ENCODE measurements at regions not wholly inside any gene's neighbourhood (a gene's known extent, or its start where the extent isn't known, plus 50 kb on each side); places are given as distances from the start of the nearest gene placed in this dataset.

DNA sequence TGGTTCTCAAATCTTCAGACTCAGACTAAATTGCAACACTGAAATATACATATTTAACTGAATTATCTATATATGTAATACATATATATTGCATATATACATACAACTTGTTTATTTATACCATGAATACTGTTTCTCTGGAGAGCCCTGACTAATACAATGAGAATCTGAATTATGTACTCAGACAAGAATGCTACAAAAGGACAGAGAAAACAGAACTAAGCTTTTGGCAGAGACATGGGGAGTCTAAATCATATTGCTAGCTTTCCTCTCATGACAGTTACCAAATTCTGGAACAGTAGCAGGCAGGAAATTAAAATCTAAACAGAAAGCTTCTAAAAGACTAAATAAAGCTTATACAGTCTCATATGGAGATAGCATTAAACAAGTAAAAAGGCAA, 142.4 kb upstream of the KCNMB2 start:
- TF ChIP-seq, protein P1, sequence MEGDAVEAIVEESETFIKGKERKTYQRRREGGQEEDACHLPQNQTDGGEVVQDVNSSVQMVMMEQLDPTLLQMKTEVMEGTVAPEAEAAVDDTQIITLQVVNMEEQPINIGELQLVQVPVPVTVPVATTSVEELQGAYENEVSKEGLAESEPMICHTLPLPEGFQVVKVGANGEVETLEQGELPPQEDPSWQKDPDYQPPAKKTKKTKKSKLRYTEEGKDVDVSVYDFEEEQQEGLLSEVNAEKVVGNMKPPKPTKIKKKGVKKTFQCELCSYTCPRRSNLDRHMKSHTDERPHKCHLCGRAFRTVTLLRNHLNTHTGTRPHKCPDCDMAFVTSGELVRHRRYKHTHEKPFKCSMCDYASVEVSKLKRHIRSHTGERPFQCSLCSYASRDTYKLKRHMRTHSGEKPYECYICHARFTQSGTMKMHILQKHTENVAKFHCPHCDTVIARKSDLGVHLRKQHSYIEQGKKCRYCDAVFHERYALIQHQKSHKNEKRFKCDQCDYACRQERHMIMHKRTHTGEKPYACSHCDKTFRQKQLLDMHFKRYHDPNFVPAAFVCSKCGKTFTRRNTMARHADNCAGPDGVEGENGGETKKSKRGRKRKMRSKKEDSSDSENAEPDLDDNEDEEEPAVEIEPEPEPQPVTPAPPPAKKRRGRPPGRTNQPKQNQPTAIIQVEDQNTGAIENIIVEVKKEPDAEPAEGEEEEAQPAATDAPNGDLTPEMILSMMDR (IDR thresholded peaks at IDR 0.05 in 8 of 11, conservative IDR thresholded peaks at IDR 0.05 in 3 of 11), result no peak
- TF ChIP-seq POLR2AphosphoS5 (IDR thresholded peaks at IDR 0.05) (no peak), POLR2A (IDR thresholded peaks at IDR 0.05) (no peak)

Measured in spleen (tissue), 7 donors.